CD4-positive, alpha-beta T cell (primary cell): ENCODE measurements at regions not wholly inside any gene's neighbourhood (a gene's known extent, or its start where the extent isn't known, plus 50 kb on each side); places are given as distances from the start of the nearest gene placed in this dataset.

Source experiments
- ATAC-seq: fragments of 200-7000 bp; cut with Tn5 transposase; one replicate; pipeline ENCODE4 v1.10.0; 2022; ENCODE audit warnings: mild to moderate bottlenecking; ENCODE audit not compliant: poor library complexity
- CTCF ChIA-PET: fragments of 350-600 bp; sonication (Branson Sonifier 250); formaldehyde crosslinking; loops from one replicate; lab custom pipeline; 2021; ENCODE audit warnings: antibody characterized with exemption, inconsistent platforms; lab: Charles Lee
- POLR2A ChIA-PET: fragments of 350-600 bp; sonication (Branson Sonifier 250); formaldehyde crosslinking; loops from one replicate; lab custom pipeline; 2021; ENCODE audit warnings: antibody characterized with exemption, inconsistent platforms; lab: Charles Lee
- DNase-seq, 14 experiments: peaks; one replicate each; pipeline ENCODE4 v3.0.0-alpha.2; 2013 to 2020; ENCODE audit warnings: mixed read lengths in 2 of 14
- H3K27ac ChIP-seq, 2 donors: one replicate each; pipeline versions ENCODE4 v1.5.1 to v1.7.0; 2013; ENCODE audit warnings: low read length in 2 of 2, low read depth in 1 of 2, mild to moderate bottlenecking in 1 of 2
- H3K27me3 ChIP-seq, 2 experiments: 1 replicate in 1 of 2; 2 replicates in 1 of 2; pipeline versions ENCODE4 v1.6.1 to v1.7.0; 2013; ENCODE audit warnings: low read length in 2 of 2, control low read depth in 1 of 2, mild to moderate bottlenecking in 1 of 2, moderate library complexity in 1 of 2; ENCODE audit not compliant: insufficient read depth in 2 of 2, control insufficient read depth in 1 of 2
- H3K36me3 ChIP-seq: one replicate; pipeline ENCODE4 v1.6.1; 2013; ENCODE audit warnings: low read length, control low read depth; ENCODE audit not compliant: insufficient read depth
- H3K4me1 ChIP-seq: one replicate; pipeline ENCODE4 v1.6.1; 2013; ENCODE audit warnings: low read length, control low read depth; ENCODE audit not compliant: insufficient read depth
- H3K4me3 ChIP-seq: one replicate; pipeline ENCODE4 v1.5.1; 2013; ENCODE audit warnings: mild to moderate bottlenecking, low read length, moderate library complexity
- H3K9me3 ChIP-seq, 2 experiments: 1 replicate in 1 of 2; 2 replicates in 1 of 2; pipeline versions ENCODE4 v1.6.1 to v1.7.0; 2013; ENCODE audit warnings: low read length in 2 of 2, mild to moderate bottlenecking in 2 of 2, control low read depth in 1 of 2, moderate library complexity in 1 of 2; ENCODE audit not compliant: control insufficient read depth in 1 of 2, insufficient read depth in 1 of 2
- H3K27ac Mint-ChIP-seq: one replicate; pipeline ENCODE4 v1.8.0; 2020; ENCODE audit warnings: mixed read lengths
- H3K27me3 Mint-ChIP-seq: one replicate; pipeline ENCODE4 v1.8.0; 2021; ENCODE audit warnings: mixed read lengths
- H3K36me3 Mint-ChIP-seq: one replicate; pipeline ENCODE4 v1.8.0; 2021; ENCODE audit warnings: low read depth, mixed read lengths
- H3K4me1 Mint-ChIP-seq: one replicate; pipeline ENCODE4 v1.8.0; 2021; ENCODE audit warnings: low read depth, mixed read lengths
- H3K4me3 Mint-ChIP-seq: one replicate; pipeline ENCODE4 v1.8.0; 2020; ENCODE audit warnings: mild to moderate bottlenecking, mixed read lengths
- H3K9me3 Mint-ChIP-seq: one replicate; pipeline ENCODE4 v1.8.0; 2020; ENCODE audit warnings: mixed read lengths
- intact Hi-C, 2 experiments: fragments of 100-400 bp; cut with DNase I in 1 of 2; cut with micrococcal nuclease in 1 of 2; formaldehyde crosslinking; loops; one replicate each; pipeline versions ENCODE4 v1.15.1 to v1.9.0; 2023 to 2025; cut with DNase I, micrococcal nuclease
- TF ChIP-seq, protein P1 (sequence below): fragments of 200-600 bp; IDR thresholded peaks from one replicate; pipeline ENCODE4 v1.8.0; 2022; ENCODE audit warnings: antibody characterized with exemption, mild to moderate bottlenecking

DNA sequence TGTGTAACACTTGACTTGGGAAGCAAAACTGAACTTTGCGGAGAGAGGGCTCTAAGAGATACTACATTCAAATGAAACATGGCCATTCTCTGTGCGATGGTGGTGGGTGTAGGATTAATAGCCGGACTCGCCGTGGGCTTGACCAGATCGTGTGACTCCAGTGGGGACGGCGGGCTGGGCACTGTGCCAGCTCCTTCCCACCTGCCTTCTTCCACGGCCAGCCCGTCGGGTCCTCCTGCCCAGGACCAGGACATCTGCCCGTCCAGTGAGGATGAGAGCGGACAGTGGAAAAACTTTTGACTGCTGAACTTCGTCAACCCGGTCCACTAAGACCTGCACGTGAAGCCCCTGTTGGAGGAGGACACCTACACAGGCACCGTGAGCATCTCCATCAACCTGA, 137.4 kb downstream of the OR4C45 start:
- Histone ChIP-seq H3K27ac (no peak overlapping the region), H3K4me1 (no peaks in the 10 kb centered on the region), H3K4me3 (no peak overlapping the region), H3K9me3 (peaks cover 0 to 22% of the 10 kb centered on the region in 2 experiments), H3K36me3 (no peaks in the 10 kb centered on the region), H3K27me3 (no peaks in the 10 kb centered on the region)
- ATAC-seq = no peak
- Mint-ChIP-seq H3K27me3 (no peaks in the 10 kb centered on the region), H3K4me3 (no peak overlapping the region), H3K4me1 (no peaks in the 10 kb centered on the region), H3K36me3 (no peaks in the 10 kb centered on the region), H3K9me3 (peaks cover 15% of the 10 kb centered on the region), H3K27ac (no peak overlapping the region)
- peak in 1 of 14 experiments; percentile 6 for DNase-seq
- intact Hi-C loops = no loop called here
- POLR2A ChIA-PET = no interaction called here
- TF ChIP-seq, protein P1, sequence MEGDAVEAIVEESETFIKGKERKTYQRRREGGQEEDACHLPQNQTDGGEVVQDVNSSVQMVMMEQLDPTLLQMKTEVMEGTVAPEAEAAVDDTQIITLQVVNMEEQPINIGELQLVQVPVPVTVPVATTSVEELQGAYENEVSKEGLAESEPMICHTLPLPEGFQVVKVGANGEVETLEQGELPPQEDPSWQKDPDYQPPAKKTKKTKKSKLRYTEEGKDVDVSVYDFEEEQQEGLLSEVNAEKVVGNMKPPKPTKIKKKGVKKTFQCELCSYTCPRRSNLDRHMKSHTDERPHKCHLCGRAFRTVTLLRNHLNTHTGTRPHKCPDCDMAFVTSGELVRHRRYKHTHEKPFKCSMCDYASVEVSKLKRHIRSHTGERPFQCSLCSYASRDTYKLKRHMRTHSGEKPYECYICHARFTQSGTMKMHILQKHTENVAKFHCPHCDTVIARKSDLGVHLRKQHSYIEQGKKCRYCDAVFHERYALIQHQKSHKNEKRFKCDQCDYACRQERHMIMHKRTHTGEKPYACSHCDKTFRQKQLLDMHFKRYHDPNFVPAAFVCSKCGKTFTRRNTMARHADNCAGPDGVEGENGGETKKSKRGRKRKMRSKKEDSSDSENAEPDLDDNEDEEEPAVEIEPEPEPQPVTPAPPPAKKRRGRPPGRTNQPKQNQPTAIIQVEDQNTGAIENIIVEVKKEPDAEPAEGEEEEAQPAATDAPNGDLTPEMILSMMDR = no peak
- CTCF ChIA-PET = no interaction called here

DNA sequence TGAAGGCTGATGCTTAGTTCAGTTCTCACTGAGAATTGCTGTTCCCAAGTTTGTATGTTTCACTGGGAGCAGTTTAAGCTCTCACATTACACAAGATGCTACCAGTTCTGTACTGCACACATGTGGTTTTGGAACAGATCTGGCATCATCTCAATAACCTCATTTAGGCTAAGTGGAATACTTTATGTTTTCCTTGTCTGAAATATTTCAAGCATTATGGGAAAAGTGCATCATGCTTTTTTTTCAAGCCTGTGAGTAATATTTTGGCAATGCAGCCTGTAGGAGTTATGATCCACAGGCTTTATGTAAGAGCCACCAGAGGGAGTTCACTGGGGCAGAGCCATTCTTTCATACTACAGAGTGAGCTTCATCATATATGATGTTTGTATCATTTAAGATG, 141.5 kb downstream of the OR4C45 start:
- no peaks in the 10 kb centered on the region for H3K4me1 Mint-ChIP-seq
- DNase-seq = no peak
- peaks cover 0 to 15% of the 10 kb centered on the region in 2 experiments for H3K9me3 ChIP-seq
- TF ChIP-seq, protein P1 = no peak
- H3K36me3 ChIP-seq = no peaks in the 10 kb centered on the region
- H3K27ac ChIP-seq = no peak overlapping the region
- CTCF ChIA-PET = no interaction called here
- no peak overlapping the region for H3K4me3 ChIP-seq
- H3K36me3 Mint-ChIP-seq = no peaks in the 10 kb centered on the region
- POLR2A ChIA-PET = no interaction called here
- H3K27me3 ChIP-seq = no peaks in the 10 kb centered on the region
- peaks cover 14% of the 10 kb centered on the region for H3K9me3 Mint-ChIP-seq
- no peak for ATAC-seq
- H3K4me3 Mint-ChIP-seq = no peak overlapping the region
- intact Hi-C loops = no loop called here
- no peak overlapping the region for H3K27ac Mint-ChIP-seq
- H3K27me3 Mint-ChIP-seq = no peaks in the 10 kb centered on the region
- H3K4me1 ChIP-seq = no peaks in the 10 kb centered on the region

DNA sequence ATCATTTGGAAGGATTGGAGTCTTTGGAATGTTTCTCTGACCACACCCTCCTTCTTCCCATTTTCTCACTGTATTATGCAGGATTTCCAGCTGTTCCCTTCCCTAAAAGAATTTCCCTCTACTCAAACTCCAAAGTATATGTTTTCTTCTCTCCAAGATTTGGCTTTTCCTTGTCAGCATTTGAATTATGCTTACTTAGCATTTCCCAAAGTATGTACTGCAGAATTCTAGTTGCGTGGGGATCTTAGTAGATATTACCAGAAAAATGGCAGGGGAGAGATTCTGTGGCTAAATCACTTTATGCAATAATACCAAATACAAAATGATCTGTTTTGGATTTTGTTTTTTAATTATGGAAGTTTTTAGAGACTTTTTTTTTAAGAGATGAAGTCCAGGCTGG, 142.3 kb downstream of the OR4C45 start:
- intact Hi-C loops = no loop called here
- no peak overlapping the region for H3K27ac ChIP-seq
- H3K4me3 ChIP-seq = no peak overlapping the region
- no peaks in the 10 kb centered on the region for H3K4me1 ChIP-seq
- DNase-seq = no peak
- CTCF ChIA-PET = no interaction called here
- H3K9me3 ChIP-seq = peaks cover 0 to 10% of the 10 kb centered on the region in 2 experiments
- peaks cover 12% of the 10 kb centered on the region for H3K9me3 Mint-ChIP-seq
- H3K36me3 Mint-ChIP-seq = no peaks in the 10 kb centered on the region
- H3K4me3 Mint-ChIP-seq = no peak overlapping the region
- H3K27ac Mint-ChIP-seq = no peak overlapping the region
- H3K4me1 Mint-ChIP-seq = no peaks in the 10 kb centered on the region
- no peaks in the 10 kb centered on the region for H3K36me3 ChIP-seq
- POLR2A ChIA-PET = no interaction called here
- no peaks in the 10 kb centered on the region for H3K27me3 Mint-ChIP-seq
- no peaks in the 10 kb centered on the region for H3K27me3 ChIP-seq
- TF ChIP-seq, protein P1 = no peak
- no peak for ATAC-seq
